GM12865 (cell line): ENCODE measurements at regions not wholly inside any gene's neighbourhood (a gene's known extent, or its start where the extent isn't known, plus 50 kb on each side); places are given as distances from the start of the nearest gene placed in this dataset.
"Not testable (repeated sequence)": the region's sequence is repeated elsewhere in the genome, so short reads cannot be mapped to it uniquely, and the experiment has no call there.

Experiments used
- DNase-seq: peaks from one replicate; pipeline ENCODE4 v3.0.0; 2010; ENCODE audit warnings: low read depth
- H3K4me3 ChIP-seq: 2 replicates; pipeline ENCODE4 v1.5.1; 2011; ENCODE audit warnings: mild to moderate bottlenecking, low read depth, low read length, control low read depth
- CTCF ChIP-seq: IDR thresholded peaks from 2 replicates; pipeline ENCODE4 v1.5.1; 2011; ENCODE audit warnings: low read length, control low read depth, low read depth, inconsistent platforms; ENCODE audit not compliant: insufficient read depth; ENCODE audit errors: missing control alignments

GRCh38 chr7:109616551-109617069 is 1046.9 kb downstream of the DNAJB9 start:
- DNase-seq = no peak
- no peak for TF ChIP-seq CTCF
- no peak overlapping the region for H3K4me3 ChIP-seq

GRCh38 chr7:109622320-109622719 is 1052.6 kb downstream of the DNAJB9 start:
- TF ChIP-seq CTCF = no peak
- DNase-seq = no peak
- no peak overlapping the region for H3K4me3 ChIP-seq

GRCh38 chr7:109632890-109633289 is 1063.2 kb downstream of the DNAJB9 start:
- not testable (repeated sequence) for DNase-seq, H3K4me3 ChIP-seq

- no peak for TF ChIP-seq CTCF
- no peak overlapping the region for H3K4me3 ChIP-seq
- no peak for DNase-seq
Measured at GRCh38 chr7:109635374-109635773, 1065.7 kb downstream of the DNAJB9 start.

GRCh38 chr7:109637428-109637990 is 1067.8 kb downstream of the DNAJB9 start:
- TF ChIP-seq CTCF = no peak
- DNase-seq = no peak
- H3K4me3 ChIP-seq = no peak overlapping the region

GRCh38 chr7:109638321-109638720 is 1068.6 kb downstream of the DNAJB9 start:
- no peak overlapping the region for H3K4me3 ChIP-seq
- no peak for DNase-seq
- no peak for TF ChIP-seq CTCF

- no peak for TF ChIP-seq CTCF
- no peak for DNase-seq
- no peak overlapping the region for H3K4me3 ChIP-seq
Measured at GRCh38 chr7:109639561-109639960, 1069.9 kb downstream of the DNAJB9 start.
